ENCODE measurements at regions not wholly inside any gene's neighbourhood (a gene's known extent, or its start where the extent isn't known, plus 50 kb on each side); places are given as distances from the start of the nearest gene placed in this dataset.

- no peak for ATAC-seq
- TF ChIP-seq MXD4 (CRISPR knock-in tag; IDR thresholded peaks at IDR 0.05; ENCODE audit: borderline replicate concordance) (no peak), KAT7 (CRISPR knock-in tag; IDR thresholded peaks at IDR 0.05; ENCODE audit: borderline replicate concordance) (no peak), ELF4 (CRISPR knock-in tag; IDR thresholded peaks at IDR 0.05; ENCODE audit: low read depth) (no peak), SMAD3 (CRISPR knock-in tag; IDR thresholded peaks at IDR 0.05; ENCODE audit: borderline replicate concordance) (no peak), E2F5 (CRISPR knock-in tag; IDR thresholded peaks at IDR 0.05) (no peak), CBFB (CRISPR knock-in tag; IDR thresholded peaks at IDR 0.05; ENCODE audit: low read depth) (no peak), RELA (CRISPR knock-in tag; IDR thresholded peaks at IDR 0.05; ENCODE audit: borderline replicate concordance) (no peak), FOXP4 (CRISPR knock-in tag; IDR thresholded peaks at IDR 0.05) (no peak), ZNF281 (CRISPR knock-in tag; IDR thresholded peaks at IDR 0.05) (no peak), GABPB1 (CRISPR knock-in tag; IDR thresholded peaks at IDR 0.05) (no peak), CREB1 (CRISPR knock-in tag; IDR thresholded peaks at IDR 0.05) (no peak), ZNF219 (CRISPR knock-in tag; IDR thresholded peaks at IDR 0.05; ENCODE audit: borderline replicate concordance) (no peak), NFE2L1 (CRISPR knock-in tag; IDR thresholded peaks at IDR 0.05) (no peak), USF2 (CRISPR knock-in tag; IDR thresholded peaks at IDR 0.05) (no peak)
- TF ChIP-seq, protein P1, sequence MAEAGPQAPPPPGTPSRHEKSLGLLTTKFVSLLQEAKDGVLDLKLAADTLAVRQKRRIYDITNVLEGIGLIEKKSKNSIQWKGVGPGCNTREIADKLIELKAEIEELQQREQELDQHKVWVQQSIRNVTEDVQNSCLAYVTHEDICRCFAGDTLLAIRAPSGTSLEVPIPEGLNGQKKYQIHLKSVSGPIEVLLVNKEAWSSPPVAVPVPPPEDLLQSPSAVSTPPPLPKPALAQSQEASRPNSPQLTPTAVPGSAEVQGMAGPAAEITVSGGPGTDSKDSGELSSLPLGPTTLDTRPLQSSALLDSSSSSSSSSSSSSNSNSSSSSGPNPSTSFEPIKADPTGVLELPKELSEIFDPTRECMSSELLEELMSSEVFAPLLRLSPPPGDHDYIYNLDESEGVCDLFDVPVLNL (CRISPR knock-in tag; IDR thresholded peaks at IDR 0.05; ENCODE audit: borderline replicate concordance, low read depth) = no peak
- TF ChIP-seq, protein P2, sequence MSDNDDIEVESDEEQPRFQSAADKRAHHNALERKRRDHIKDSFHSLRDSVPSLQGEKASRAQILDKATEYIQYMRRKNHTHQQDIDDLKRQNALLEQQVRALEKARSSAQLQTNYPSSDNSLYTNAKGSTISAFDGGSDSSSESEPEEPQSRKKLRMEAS (CRISPR knock-in tag; IDR thresholded peaks at IDR 0.05) = no peak
- TF ChIP-seq, protein P3, sequence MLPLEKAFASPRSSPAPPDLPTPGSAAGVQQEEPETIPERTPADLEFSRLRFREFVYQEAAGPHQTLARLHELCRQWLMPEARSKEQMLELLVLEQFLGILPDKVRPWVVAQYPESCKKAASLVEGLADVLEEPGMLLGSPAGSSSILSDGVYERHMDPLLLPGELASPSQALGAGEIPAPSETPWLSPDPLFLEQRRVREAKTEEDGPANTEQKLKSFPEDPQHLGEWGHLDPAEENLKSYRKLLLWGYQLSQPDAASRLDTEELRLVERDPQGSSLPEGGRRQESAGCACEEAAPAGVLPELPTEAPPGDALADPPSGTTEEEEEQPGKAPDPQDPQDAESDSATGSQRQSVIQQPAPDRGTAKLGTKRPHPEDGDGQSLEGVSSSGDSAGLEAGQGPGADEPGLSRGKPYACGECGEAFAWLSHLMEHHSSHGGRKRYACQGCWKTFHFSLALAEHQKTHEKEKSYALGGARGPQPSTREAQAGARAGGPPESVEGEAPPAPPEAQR (CRISPR knock-in tag; IDR thresholded peaks at IDR 0.05) = no peak
- TF ChIP-seq, protein P4, sequence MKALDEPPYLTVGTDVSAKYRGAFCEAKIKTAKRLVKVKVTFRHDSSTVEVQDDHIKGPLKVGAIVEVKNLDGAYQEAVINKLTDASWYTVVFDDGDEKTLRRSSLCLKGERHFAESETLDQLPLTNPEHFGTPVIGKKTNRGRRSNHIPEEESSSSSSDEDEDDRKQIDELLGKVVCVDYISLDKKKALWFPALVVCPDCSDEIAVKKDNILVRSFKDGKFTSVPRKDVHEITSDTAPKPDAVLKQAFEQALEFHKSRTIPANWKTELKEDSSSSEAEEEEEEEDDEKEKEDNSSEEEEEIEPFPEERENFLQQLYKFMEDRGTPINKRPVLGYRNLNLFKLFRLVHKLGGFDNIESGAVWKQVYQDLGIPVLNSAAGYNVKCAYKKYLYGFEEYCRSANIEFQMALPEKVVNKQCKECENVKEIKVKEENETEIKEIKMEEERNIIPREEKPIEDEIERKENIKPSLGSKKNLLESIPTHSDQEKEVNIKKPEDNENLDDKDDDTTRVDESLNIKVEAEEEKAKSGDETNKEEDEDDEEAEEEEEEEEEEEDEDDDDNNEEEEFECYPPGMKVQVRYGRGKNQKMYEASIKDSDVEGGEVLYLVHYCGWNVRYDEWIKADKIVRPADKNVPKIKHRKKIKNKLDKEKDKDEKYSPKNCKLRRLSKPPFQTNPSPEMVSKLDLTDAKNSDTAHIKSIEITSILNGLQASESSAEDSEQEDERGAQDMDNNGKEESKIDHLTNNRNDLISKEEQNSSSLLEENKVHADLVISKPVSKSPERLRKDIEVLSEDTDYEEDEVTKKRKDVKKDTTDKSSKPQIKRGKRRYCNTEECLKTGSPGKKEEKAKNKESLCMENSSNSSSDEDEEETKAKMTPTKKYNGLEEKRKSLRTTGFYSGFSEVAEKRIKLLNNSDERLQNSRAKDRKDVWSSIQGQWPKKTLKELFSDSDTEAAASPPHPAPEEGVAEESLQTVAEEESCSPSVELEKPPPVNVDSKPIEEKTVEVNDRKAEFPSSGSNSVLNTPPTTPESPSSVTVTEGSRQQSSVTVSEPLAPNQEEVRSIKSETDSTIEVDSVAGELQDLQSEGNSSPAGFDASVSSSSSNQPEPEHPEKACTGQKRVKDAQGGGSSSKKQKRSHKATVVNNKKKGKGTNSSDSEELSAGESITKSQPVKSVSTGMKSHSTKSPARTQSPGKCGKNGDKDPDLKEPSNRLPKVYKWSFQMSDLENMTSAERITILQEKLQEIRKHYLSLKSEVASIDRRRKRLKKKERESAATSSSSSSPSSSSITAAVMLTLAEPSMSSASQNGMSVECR (CRISPR knock-in tag; IDR thresholded peaks at IDR 0.05; ENCODE audit: borderline replicate concordance) = no peak
- H3K27me3 Mint-ChIP-seq (ENCODE audit: low read depth) = no peaks in the 10 kb centered on the region
- no peak overlapping the region for H3K4me3 Mint-ChIP-seq
- H3K9me3 Mint-ChIP-seq = peaks cover 14% of the 10 kb centered on the region; the same call in 1 of the 2 replicates
- no peak for DNase-seq (ENCODE audit: low spot score)
- H3K4me1 Mint-ChIP-seq = no peaks in the 10 kb centered on the region
- POLR2A ChIA-PET = no interaction called here
- H3K27ac Mint-ChIP-seq = no peak overlapping the region
- H3K36me3 Mint-ChIP-seq = no peaks in the 10 kb centered on the region
- CTCF ChIA-PET = no interaction called here
Measured at GRCh38 chr5:93145767-93146166, 435.3 kb downstream of the NR2F1-AS1 start.
